Lower leg skin (tissue), 3 donors: ENCODE measurements at regions not wholly inside any gene's neighbourhood (a gene's known extent, or its start where the extent isn't known, plus 50 kb on each side); places are given as distances from the start of the nearest gene placed in this dataset.

ENCODE experiments used
- CTCF ChIP-seq, 3 donors: fragments of 450-650 bp; IDR thresholded peaks; one replicate each; pipeline ENCODE4 v1.5.1; 2016; ENCODE audit warnings: antibody characterized with exemption in 3 of 3, mild to moderate bottlenecking in 3 of 3, moderate library complexity in 2 of 3
- POLR2A ChIP-seq, 2 donors: fragments of 450-650 bp; IDR thresholded peaks; one replicate each; pipeline ENCODE4 v1.6.1; 2016 to 2017; ENCODE audit warnings: antibody characterized with exemption in 2 of 2, mild to moderate bottlenecking in 1 of 2, moderate library complexity in 1 of 2

DNA sequence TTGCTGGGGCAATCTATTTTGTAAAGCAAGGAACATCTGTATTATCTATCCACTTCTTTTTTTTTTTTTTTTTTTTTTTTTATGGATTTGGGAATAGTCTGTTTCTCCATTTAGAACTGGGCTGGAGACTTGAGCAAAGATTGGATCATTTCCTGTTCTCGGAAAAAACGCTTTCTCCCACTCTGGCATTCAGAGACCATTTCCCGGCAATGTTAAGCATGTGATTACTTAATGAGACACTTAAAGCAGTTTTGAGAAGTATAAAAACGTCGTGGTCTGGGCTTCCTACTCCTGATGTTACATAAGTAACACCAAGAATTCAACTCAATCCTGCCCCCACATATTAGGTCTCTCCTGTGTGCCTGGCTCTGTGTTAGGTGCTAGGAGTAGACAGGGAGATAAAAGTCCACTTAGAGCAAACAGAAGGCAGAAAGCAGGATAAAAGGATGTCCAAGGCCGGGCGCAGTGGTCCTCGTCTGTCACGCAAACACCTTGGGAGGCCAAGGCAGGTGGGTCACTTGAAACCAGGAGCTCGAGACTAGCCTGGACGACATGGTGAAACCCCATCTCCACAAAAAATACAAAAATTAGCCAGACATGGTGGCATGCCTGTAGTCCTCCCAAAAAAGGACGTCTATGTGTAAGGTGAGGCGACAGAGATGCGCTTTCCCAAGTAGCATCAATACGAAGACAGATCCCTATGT is 152.1 kb upstream of the GSC start:
- no peak for TF ChIP-seq POLR2A (IDR thresholded peaks at IDR 0.05)
- no peak for TF ChIP-seq CTCF (IDR thresholded peaks at IDR 0.05)
